Mesothelial cell of epicardium (in vitro differentiated cells): ENCODE measurements at regions not wholly inside any gene's neighbourhood (a gene's known extent, or its start where the extent isn't known, plus 50 kb on each side); places are given as distances from the start of the nearest gene placed in this dataset.

Experiments
- DNase-seq, 2 experiments: peaks; one replicate each; pipeline ENCODE4 v3.0.0; 2021; ENCODE audit warnings: low spot score in 2 of 2; ENCODE audit not compliant: unreplicated experiment in 2 of 2
- H3K27ac Mint-ChIP-seq: 2 replicates; pipeline ENCODE4 v1.8.0; 2021; ENCODE audit warnings: mixed read lengths
- H3K27me3 Mint-ChIP-seq: 2 replicates; pipeline ENCODE4 v1.8.0; 2021; ENCODE audit warnings: low read depth, mixed read lengths
- H3K36me3 Mint-ChIP-seq: 2 replicates; pipeline ENCODE4 v1.8.0; 2021; ENCODE audit warnings: mixed read lengths
- H3K4me1 Mint-ChIP-seq: 2 replicates; pipeline ENCODE4 v1.8.0; 2021; ENCODE audit warnings: mixed read lengths
- H3K4me3 Mint-ChIP-seq: 2 replicates; pipeline ENCODE4 v1.8.0; 2021; ENCODE audit warnings: mild to moderate bottlenecking, moderate library complexity, mixed read lengths
- H3K9me3 Mint-ChIP-seq: 2 replicates; pipeline ENCODE4 v1.8.0; 2021; ENCODE audit warnings: mixed read lengths
- CTCF ChIP-seq: fragments of 200-600 bp; sonication (generic); IDR thresholded peaks from one replicate; pipeline ENCODE4 v1.5.0; 2021; ENCODE audit warnings: antibody characterized with exemption; ENCODE audit not compliant: unreplicated experiment

GRCh38 chr13:77425705-77426104 is 98.8 kb upstream of the MYCBP2 start:
- Mint-ChIP-seq H3K36me3 (no peaks in the 10 kb centered on the region), H3K4me1 (no peaks in the 10 kb centered on the region), H3K27ac (no peak overlapping the region), H3K27me3 (no peaks in the 10 kb centered on the region), H3K9me3 (peaks cover 5% of the 10 kb centered on the region), H3K4me3 (no peak overlapping the region)
- DNase-seq: no peak
- TF ChIP-seq CTCF: no peak

GRCh38 chr13:77423296-77423695 is 96.4 kb upstream of the MYCBP2 start:
- Mint-ChIP-seq H3K4me1 (no peaks in the 10 kb centered on the region), H3K27ac (no peak overlapping the region), H3K36me3 (no peaks in the 10 kb centered on the region), H3K4me3 (no peak overlapping the region), H3K27me3 (peaks cover 10% of the 10 kb centered on the region), H3K9me3 (peaks cover 15% of the 10 kb centered on the region)
- DNase-seq: no peak
- TF ChIP-seq CTCF: no peak

- peaks cover 14% of the 10 kb centered on the region for H3K27me3 Mint-ChIP-seq
- DNase-seq: no peak
- H3K27ac Mint-ChIP-seq: no peak overlapping the region
- peaks cover 15% of the 10 kb centered on the region for H3K9me3 Mint-ChIP-seq
- no peaks in the 10 kb centered on the region for H3K36me3 Mint-ChIP-seq
- no peaks in the 10 kb centered on the region for H3K4me1 Mint-ChIP-seq
- TF ChIP-seq CTCF: no peak
- H3K4me3 Mint-ChIP-seq: no peak overlapping the region
Observed at GRCh38 chr13:77422724-77423123, 95.8 kb upstream of the MYCBP2 start.

GRCh38 chr13:77417897-77418296 is 91.0 kb upstream of the MYCBP2 start:
- Mint-ChIP-seq H3K4me3 (no peak overlapping the region), H3K4me1 (peaks cover 2% of the 10 kb centered on the region), H3K27ac (no peak overlapping the region), H3K9me3 (peaks cover 15% of the 10 kb centered on the region), H3K27me3 (peaks cover 48% of the 10 kb centered on the region), H3K36me3 (no peaks in the 10 kb centered on the region)
- DNase-seq: no peak
- TF ChIP-seq CTCF: no peak

GRCh38 chr13:77416666-77417212 is 89.8 kb upstream of the MYCBP2 start:
- Mint-ChIP-seq H3K4me3 (no peak overlapping the region), H3K36me3 (no peaks in the 10 kb centered on the region), H3K9me3 (peaks cover 15% of the 10 kb centered on the region), H3K27ac (no peak overlapping the region), H3K27me3 (peaks cover 57% of the 10 kb centered on the region), H3K4me1 (peaks cover 5% of the 10 kb centered on the region)
- no peak for TF ChIP-seq CTCF
- DNase-seq: no peak
